Gastroesophageal sphincter (tissue), 4 donors: ENCODE measurements at regions not wholly inside any gene's neighbourhood (a gene's known extent, or its start where the extent isn't known, plus 50 kb on each side); places are given as distances from the start of the nearest gene placed in this dataset.

Experiments used
- ATAC-seq: fragments of 150-250 bp; one replicate; pipeline ENCODE4 v1.9.1; 2016; ENCODE audit warnings: mild to moderate bottlenecking, moderate library complexity
- H3K27ac ChIP-seq, 4 donors: fragments of 200-600 bp; sonication (generic) in 3 of 4; 1 replicate in 3 of 4; 2 replicates in 1 of 4; pipeline ENCODE4 v1.5.1; 2016 to 2019
- H3K27me3 ChIP-seq: fragments of 200-600 bp; sonication (generic); one replicate; pipeline ENCODE4 v1.5.1; 2019
- H3K36me3 ChIP-seq, 2 donors: fragments of 200-600 bp; sonication (generic); one replicate each; pipeline ENCODE4 v1.5.1; 2019; ENCODE audit warnings: control low read depth in 1 of 2
- H3K4me1 ChIP-seq, 3 donors: fragments of 200-600 bp; sonication (generic); 1 replicate in 2 of 3; 2 replicates in 1 of 3; pipeline ENCODE4 v1.5.1; 2016 to 2019; ENCODE audit warnings: control low read depth in 2 of 3
- H3K4me3 ChIP-seq, 2 donors: fragments of 200-600 bp; sonication (generic); one replicate each; pipeline ENCODE4 v1.5.1; 2019; ENCODE audit warnings: mild to moderate bottlenecking in 1 of 2, moderate library complexity in 1 of 2
- H3K9me3 ChIP-seq, 3 donors: fragments of 200-600 bp; sonication (generic); one replicate each; pipeline ENCODE4 v1.5.1; 2017 to 2019; ENCODE audit warnings: control low read depth in 2 of 3
- EP300 ChIP-seq: sonication (generic); formaldehyde crosslinking; IDR thresholded peaks from one replicate; pipeline ENCODE4 v1.6.1; 2017; ENCODE audit warnings: antibody characterized with exemption, mild to moderate bottlenecking
- POLR2A ChIP-seq, 2 donors: fragments of 450-650 bp; IDR thresholded peaks; one replicate each; pipeline ENCODE4 v1.6.1; 2017; ENCODE audit warnings: antibody characterized with exemption in 2 of 2, mild to moderate bottlenecking in 2 of 2, moderate library complexity in 1 of 2
- POLR2AphosphoS5 ChIP-seq: sonication (generic); formaldehyde crosslinking; IDR thresholded peaks from one replicate; pipeline ENCODE4 v1.6.1; 2017; ENCODE audit warnings: antibody characterized with exemption
- WGBS, 2 donors: methylation state at CpG; one replicate each; pipeline ENCODE4 v1.1.5; 2018; ENCODE audit warnings: low coverage in 1 of 2; 5-methylcytosine and 5-hydroxymethylcytosine counted together
- TF ChIP-seq, protein P1 (sequence below), 4 experiments: fragments of 200-600 bp in 2 of 4; fragments of 450-650 bp in 2 of 4; sonication (generic) in 1 of 4; IDR thresholded peaks; one replicate each; pipeline ENCODE4 v1.5.1; 2017 to 2019; ENCODE audit warnings: antibody characterized with exemption in 4 of 4, mild to moderate bottlenecking in 2 of 4, moderate library complexity in 2 of 4

DNA sequence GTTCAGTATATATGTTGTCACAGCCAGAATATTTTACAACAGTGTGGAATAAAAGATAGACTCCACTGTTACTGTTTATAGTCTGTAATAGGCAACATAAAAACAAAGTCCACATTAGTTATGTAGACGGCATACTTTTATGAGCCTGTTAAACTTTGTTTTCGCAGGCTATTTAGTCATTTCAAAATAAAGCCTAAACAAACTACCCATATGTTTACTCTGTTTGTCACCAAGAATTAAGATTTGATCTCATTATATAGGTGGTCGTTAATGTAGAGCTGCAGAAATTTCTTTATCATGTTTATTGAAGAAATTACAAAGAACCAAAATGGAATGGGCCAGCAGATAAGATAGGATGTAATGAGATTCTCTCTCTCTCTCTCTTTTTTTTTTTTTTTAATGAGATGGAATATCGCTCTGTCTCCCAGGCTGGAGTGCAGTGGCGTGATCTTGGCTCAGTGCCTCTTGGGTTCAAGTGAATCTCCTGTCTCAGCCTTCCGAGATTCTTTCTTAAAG lies 943.8 kb upstream of the SOX9 start:
- H3K4me1 ChIP-seq: peaks cover 3 to 15% (median 6%) of the 10 kb centered on the region in 3 donors
- no peaks in the 10 kb centered on the region for H3K36me3 ChIP-seq
- TF ChIP-seq, protein P1, sequence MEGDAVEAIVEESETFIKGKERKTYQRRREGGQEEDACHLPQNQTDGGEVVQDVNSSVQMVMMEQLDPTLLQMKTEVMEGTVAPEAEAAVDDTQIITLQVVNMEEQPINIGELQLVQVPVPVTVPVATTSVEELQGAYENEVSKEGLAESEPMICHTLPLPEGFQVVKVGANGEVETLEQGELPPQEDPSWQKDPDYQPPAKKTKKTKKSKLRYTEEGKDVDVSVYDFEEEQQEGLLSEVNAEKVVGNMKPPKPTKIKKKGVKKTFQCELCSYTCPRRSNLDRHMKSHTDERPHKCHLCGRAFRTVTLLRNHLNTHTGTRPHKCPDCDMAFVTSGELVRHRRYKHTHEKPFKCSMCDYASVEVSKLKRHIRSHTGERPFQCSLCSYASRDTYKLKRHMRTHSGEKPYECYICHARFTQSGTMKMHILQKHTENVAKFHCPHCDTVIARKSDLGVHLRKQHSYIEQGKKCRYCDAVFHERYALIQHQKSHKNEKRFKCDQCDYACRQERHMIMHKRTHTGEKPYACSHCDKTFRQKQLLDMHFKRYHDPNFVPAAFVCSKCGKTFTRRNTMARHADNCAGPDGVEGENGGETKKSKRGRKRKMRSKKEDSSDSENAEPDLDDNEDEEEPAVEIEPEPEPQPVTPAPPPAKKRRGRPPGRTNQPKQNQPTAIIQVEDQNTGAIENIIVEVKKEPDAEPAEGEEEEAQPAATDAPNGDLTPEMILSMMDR (IDR thresholded peaks at IDR 0.05): no peak
- no peak for TF ChIP-seq POLR2AphosphoS5
- no peak for TF ChIP-seq POLR2A (IDR thresholded peaks at IDR 0.05)
- H3K4me3 ChIP-seq: no peak overlapping the region
- ATAC-seq: no peak
- 82 to 84% methylated on average over 6 of the region's 6 CpGs for WGBS, 2 donors
- no peaks in the 10 kb centered on the region for H3K27me3 ChIP-seq
- no peak overlapping the region for H3K27ac ChIP-seq
- no peaks in the 10 kb centered on the region for H3K9me3 ChIP-seq

DNA sequence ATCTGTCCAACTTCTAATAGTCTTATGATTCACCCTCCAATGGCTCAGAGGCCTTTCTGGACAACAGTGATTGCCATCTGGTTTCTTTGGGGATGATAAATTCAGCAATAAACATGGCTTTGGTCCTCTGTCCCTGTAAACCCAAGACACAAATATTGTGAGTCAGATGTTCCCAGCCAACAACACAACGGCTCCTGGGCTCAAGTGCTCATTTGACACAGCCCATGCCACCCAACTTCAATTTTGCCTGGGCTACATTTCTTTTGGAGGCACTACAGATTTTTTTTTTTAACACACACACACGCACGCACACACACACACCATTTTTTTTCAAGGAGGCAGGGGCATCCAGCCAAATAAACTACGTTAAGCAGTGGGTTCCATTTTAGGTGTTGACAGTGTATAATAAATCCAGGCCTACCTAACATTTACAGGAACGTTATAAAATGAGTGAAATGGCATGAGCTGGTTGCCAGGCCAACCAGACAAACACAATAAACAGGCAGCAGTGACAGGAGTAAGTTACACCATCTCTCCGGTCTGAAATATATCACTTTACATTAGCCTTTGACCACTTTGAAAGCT lies 939.9 kb upstream of the SOX9 start:
- H3K4me3 ChIP-seq: no peak overlapping the region
- no peaks in the 10 kb centered on the region for H3K36me3 ChIP-seq
- H3K9me3 ChIP-seq: no peaks in the 10 kb centered on the region
- H3K27me3 ChIP-seq: no peaks in the 10 kb centered on the region
- TF ChIP-seq EP300 (no peak), POLR2A (IDR thresholded peaks at IDR 0.05) (no peak), POLR2AphosphoS5 (no peak)
- TF ChIP-seq, protein P1 (IDR thresholded peaks at IDR 0.05): no peak
- 9 to 28% methylated on average over 5 to 6 of the region's 6 CpGs for WGBS, 2 donors
- H3K4me1 ChIP-seq: peaks cover 3 to 15% (median 6%) of the 10 kb centered on the region in 3 donors
- no peak for ATAC-seq
- H3K27ac ChIP-seq: no peak overlapping the region

DNA sequence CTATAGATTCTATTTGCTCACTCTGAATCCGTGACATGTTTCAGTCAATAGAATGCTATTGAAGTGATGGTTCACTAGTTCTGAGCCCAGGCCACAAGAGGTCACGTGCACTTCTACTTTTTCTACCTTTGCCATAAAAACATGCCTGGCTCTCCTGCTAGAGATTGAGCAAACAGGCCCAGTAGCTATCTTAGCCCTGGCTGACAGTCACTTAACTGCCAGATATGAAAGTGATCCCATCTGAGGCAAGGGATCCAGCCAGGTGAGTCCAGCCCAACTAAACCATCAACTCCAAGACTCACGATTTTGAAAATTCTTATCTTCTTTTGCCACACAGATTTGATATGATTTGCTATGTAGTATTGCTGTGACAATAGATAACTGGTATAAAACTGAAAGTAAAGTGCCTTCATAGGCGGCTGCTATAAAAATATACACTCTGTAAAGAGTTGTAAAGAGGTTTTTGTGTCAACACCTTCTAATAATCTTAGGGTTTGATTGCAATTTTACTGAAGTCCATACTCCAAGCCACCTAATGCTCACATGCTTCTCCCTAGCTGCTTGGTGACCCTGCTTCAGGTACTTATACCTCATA lies 937.7 kb upstream of the SOX9 start:
- Histone ChIP-seq H3K9me3 (no peaks in the 10 kb centered on the region), H3K4me3 (no peak overlapping the region), H3K27ac (no peak overlapping the region), H3K27me3 (no peaks in the 10 kb centered on the region), H3K36me3 (no peaks in the 10 kb centered on the region), H3K4me1 (peaks cover 3 to 15% (median 6%) of the 10 kb centered on the region in 3 donors)
- WGBS, 2 donors: 75 to 100% methylated on average over 4 of the region's 4 CpGs
- no peak for ATAC-seq
- TF ChIP-seq, protein P1 (IDR thresholded peaks at IDR 0.05): no peak
- TF ChIP-seq POLR2AphosphoS5 (no peak), POLR2A (IDR thresholded peaks at IDR 0.05) (no peak), EP300 (no peak)

DNA sequence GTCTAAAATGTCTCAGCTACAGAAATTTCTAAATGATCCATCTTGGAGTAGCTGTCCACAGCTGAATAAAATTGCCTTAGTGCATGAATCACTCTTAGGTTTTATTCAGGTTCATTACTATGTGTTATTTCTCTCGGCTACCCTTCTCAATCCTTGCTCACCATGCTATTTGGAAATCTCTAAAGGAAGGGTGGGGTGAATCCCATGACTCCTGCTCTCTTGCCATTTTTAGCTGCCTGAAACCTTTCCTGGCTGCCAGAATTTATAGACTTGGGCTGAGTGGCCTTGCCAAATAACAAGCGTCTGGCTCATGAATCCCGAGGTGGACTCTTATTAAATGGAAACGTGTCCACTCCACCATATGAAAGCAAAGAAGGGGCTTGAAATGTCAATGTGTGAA lies 936.1 kb upstream of the SOX9 start:
- Histone ChIP-seq H3K4me1 (peaks cover 3 to 15% (median 6%) of the 10 kb centered on the region in 3 donors), H3K27me3 (no peaks in the 10 kb centered on the region), H3K27ac (no peak overlapping the region), H3K36me3 (no peaks in the 10 kb centered on the region), H3K4me3 (no peak overlapping the region), H3K9me3 (no peaks in the 10 kb centered on the region)
- TF ChIP-seq EP300: no peak
- TF ChIP-seq POLR2AphosphoS5: no peak
- TF ChIP-seq, protein P1 (IDR thresholded peaks at IDR 0.05): no peak
- TF ChIP-seq POLR2A (IDR thresholded peaks at IDR 0.05): no peak
- 20 to 53% methylated on average over 4 of the region's 4 CpGs for WGBS, 2 donors
- ATAC-seq: no peak
